SK-N-SH treated with all-trans-retinoic acid at 6 μM for 48 hours (cell line): ENCODE measurements at regions not wholly inside any gene's neighbourhood (a gene's known extent, or its start where the extent isn't known, plus 50 kb on each side); places are given as distances from the start of the nearest gene placed in this dataset.

Experiments
- ARNTL ChIP-seq: fragments of 450-650 bp; formaldehyde crosslinking; IDR thresholded peaks from 2 replicates; pipeline ENCODE4 v1.5.0; 2020; ENCODE audit warnings: low read depth, mild to moderate bottlenecking, moderate library complexity, borderline replicate concordance
- ESRRG ChIP-seq: fragments of 250-450 bp; sonication (Bioruptor Pico); IDR thresholded peaks from 2 replicates; pipeline ENCODE4 v1.6.1; 2021; ENCODE audit warnings: mild to moderate bottlenecking
- GLIS3 ChIP-seq: fragments of 250-450 bp; sonication (Bioruptor Pico); IDR thresholded peaks from 2 replicates; pipeline ENCODE4 v1.5.0; 2020; ENCODE audit warnings: mild to moderate bottlenecking, moderate library complexity
- PATZ1 ChIP-seq: fragments of 250-450 bp; sonication (Bioruptor Pico); IDR thresholded peaks from 2 replicates; pipeline ENCODE4 v1.8.0; 2020; ENCODE audit warnings: mild to moderate bottlenecking, moderate library complexity, borderline replicate concordance
- RARB ChIP-seq: fragments of 250-450 bp; sonication (Bioruptor Pico); IDR thresholded peaks from 2 replicates; pipeline ENCODE4 v1.8.0; 2021; ENCODE audit warnings: mild to moderate bottlenecking, moderate library complexity
- SNAI2 ChIP-seq: fragments of 250-450 bp; sonication (Bioruptor Pico); IDR thresholded peaks from 2 replicates; pipeline ENCODE4 v1.5.0; 2020; ENCODE audit warnings: mild to moderate bottlenecking, moderate library complexity
- ZC3H10 ChIP-seq: fragments of 250-450 bp; sonication (Bioruptor Pico); IDR thresholded peaks from 2 replicates; pipeline ENCODE4 v1.5.1; 2021; ENCODE audit warnings: mild to moderate bottlenecking, moderate library complexity
- ZFP3 ChIP-seq: fragments of 250-450 bp; sonication (Bioruptor Pico); IDR thresholded peaks from 2 replicates; pipeline ENCODE4 v1.5.0; 2020; ENCODE audit warnings: mild to moderate bottlenecking, moderate library complexity
- ZFP30 ChIP-seq: fragments of 450-650 bp; formaldehyde crosslinking; IDR thresholded peaks from 2 replicates; pipeline ENCODE4 v1.5.0; 2022; ENCODE audit warnings: mild to moderate bottlenecking, moderate library complexity
- ZNF8 ChIP-seq: fragments of 450-650 bp; formaldehyde crosslinking; IDR thresholded peaks from 2 replicates; pipeline ENCODE4 v1.5.0; 2020; ENCODE audit warnings: mild to moderate bottlenecking, moderate library complexity

DNA sequence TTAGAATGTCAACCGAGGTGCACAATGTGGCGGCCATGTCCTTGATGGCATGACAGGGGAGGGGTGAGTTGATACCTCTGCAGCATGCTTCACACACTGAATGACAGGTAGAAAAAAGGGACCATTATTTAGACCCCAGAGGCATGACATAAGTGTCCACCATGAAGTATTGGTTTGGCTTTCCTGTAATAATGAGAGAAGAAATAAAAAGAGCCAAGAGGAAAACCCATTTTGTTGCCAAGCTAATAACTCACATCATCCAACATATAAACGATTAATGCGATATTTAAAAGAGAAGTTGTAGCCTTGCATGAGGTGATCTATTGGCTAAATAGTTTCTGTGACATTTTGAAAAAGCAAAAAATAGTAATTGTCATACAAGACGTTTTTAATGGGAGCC, 343.4 kb downstream of the LRIG3 start:
- TF ChIP-seq RARB (no peak), ARNTL (CRISPR knock-in tag) (no peak), ZNF8 (CRISPR knock-in tag) (no peak), SNAI2 (CRISPR knock-in tag) (no peak), PATZ1 (no peak), ESRRG (CRISPR knock-in tag) (no peak), GLIS3 (CRISPR knock-in tag) (no peak), ZFP30 (CRISPR knock-in tag) (no peak), ZC3H10 (CRISPR knock-in tag) (no peak), ZFP3 (CRISPR knock-in tag) (no peak)
